Medulla oblongata (tissue), 1 donor: ENCODE measurements at regions not wholly inside any gene's neighbourhood (a gene's known extent, or its start where the extent isn't known, plus 50 kb on each side); places are given as distances from the start of the nearest gene placed in this dataset.
"Not testable (repeated sequence)": the region's sequence is repeated elsewhere in the genome, so short reads cannot be mapped to it uniquely, and the experiment has no call there.

Experiments
- DNase-seq: peaks from one replicate; pipeline ENCODE4 v3.0.0-alpha.2; 2015; ENCODE audit errors: extremely low spot score

DNA sequence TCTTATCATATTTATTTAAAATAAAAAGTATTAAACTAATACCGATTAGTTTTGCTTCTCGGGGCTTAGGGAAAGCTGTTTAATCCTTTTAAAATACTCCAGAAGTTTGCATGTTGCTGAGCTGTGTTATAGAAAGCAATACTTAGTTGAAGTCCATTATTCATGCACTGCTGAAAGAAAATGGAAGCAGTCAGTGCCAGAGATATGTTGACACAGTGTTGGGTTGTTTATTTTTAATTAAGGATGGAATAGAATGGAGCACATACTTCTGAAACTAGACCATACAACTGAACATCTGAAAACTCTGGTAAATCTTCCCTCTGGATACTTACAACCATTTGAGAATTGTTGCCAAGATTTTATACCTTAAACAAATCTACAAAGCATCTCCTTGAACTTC, 282.7 kb upstream of the CCDC179 start:
- no peak for DNase-seq

DNA sequence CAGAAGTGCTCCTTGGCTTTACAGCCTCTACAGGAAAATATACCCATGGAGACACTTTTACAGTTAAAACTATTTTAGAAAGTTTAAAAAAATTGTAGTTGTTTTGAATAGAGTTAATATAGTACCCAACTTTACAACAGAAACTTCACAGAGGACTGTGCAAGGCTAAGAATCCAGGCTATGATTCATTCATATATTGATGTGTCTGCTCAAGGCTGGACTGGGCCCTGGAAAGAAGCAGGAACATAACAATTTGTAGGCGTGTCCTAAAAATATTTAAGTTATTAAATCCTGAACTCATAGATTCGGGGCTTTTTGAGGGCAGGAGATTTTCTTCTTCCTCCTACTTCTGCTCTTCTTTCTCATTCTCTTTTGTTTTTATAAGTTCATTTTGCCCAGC, 291.5 kb upstream of the CCDC179 start:
- no peak for DNase-seq

DNA sequence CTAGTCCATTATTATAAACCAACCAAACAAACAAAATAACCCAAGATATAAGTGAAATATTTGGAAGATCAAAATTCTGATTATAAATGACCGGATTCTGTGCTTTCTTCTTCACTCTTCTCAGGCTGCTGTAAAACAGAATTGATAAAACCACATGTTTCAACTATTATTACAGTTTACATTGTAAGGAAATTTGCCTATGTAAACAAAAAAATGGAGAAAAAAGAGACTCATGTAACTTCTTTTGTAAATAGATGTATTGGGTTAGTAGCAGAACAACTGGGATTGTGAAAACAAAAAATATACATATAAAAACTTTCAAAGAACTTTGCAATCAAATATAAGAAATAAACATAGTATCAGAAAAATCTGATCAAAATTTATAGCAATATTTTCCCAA, 295.2 kb upstream of the CCDC179 start:
- DNase-seq = no peak

DNA sequence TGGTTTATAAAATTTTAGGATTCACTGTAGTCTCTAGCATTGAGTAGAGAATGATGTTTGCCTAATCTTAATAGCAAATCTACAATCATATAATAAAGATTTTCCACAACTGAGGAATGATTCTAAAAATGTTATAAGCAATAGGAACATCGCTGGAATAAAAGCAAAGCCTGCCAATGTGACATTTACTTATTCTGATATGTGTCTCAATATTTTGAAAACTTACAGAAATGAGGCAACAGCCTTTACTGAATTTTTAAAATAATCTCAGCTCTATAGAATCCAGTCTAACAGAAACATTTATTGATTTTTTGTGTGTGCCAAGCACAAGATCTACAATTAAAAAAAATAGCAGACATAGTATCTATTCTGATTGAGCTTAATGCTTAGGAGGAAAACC, 303.7 kb upstream of the CCDC179 start:
- no peak for DNase-seq

DNA sequence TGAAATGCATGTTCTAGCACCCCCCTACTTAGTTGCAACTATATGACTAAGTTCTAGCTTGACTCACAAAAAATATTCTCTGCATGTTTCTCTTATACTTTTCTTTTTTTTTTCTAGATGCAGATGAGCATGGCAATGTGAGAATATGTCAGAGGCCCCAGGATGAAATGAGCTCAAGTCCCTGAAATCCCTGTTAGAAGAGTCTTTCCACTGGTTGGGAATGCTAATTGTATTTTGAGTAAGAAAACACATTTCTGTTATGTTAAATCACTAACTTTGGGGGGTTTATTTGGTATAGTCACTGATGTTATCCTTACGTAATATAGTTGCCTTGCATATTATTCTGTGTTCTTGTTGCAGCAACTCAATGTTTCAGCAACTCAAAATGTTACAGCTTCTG, 306.1 kb upstream of the CCDC179 start:
- no peak for DNase-seq

DNA sequence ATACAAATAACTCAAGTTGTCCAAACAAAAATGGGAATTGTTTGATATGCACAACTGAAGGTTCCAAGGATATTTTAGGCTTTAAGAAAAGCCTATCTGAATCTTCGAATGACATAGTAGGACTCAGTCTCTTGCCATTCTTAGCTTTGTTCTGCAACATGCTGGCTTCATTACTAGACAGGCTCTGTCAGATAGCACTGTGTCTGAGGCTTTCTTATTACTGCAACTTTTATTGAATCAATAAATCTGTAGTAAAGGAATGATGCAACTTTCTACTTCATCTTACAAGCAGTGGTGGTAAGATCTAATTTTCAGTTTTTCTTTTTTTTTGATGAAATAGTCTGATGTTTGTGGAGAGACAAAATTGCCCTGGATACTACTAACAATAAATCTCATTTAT, 319.3 kb upstream of the CCDC179 start:
- no peak for DNase-seq

DNA sequence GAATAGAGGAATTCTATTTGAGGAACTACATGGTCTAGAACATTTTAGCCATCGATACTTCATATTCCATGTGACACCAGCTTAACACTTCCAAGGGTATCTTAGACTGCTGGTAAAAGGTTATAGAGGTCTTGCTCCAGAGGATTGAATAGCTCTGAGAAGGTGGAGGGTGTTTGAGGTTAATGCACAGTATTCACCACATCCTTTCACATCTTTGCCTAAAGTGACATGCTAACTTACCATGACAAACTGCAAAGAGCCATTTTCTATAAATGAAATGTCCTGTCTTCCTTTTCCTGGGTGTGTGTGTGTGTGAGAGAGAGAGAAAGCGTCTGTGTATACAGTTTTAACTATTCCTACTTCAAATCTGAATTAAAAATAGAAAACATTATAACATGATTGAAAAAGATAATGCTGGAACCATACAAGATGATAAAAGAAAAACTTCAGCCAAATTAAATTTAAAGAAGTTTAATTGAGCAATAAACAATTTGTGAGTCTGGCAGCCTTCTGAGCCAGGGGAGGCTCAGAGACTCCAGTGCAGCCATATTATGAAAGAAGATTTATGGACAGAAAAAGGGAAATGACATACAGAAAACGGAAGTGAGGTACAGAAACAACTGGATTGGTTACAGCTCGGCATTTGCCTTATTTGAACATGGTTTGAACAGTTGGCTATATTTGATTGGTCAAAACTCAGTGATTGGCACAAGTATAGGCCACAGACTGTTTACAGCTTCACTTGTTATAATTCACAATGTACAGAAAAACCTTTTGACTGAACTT, 320.9 kb upstream of the CCDC179 start:
- DNase-seq = no peak

DNA sequence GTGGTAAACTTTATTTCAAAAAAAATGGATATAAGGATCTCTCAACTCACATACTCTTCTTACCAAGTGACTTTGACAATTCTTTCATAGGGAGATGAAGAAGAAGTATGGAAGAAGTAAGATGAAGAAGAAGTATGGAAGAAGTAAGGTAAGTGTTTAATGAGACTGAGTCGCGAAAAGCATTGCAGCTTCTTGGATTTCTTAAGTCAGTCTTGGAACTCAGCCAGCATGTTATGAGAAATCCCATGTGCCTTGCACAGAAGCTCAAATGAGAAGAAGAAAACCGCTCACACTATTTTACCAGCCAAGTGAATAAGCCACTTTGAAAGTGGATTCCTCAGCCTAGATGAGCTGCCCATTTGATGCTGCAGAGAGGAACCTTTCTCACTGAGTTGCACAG, 332.0 kb upstream of the CCDC179 start:
- DNase-seq = no peak

DNA sequence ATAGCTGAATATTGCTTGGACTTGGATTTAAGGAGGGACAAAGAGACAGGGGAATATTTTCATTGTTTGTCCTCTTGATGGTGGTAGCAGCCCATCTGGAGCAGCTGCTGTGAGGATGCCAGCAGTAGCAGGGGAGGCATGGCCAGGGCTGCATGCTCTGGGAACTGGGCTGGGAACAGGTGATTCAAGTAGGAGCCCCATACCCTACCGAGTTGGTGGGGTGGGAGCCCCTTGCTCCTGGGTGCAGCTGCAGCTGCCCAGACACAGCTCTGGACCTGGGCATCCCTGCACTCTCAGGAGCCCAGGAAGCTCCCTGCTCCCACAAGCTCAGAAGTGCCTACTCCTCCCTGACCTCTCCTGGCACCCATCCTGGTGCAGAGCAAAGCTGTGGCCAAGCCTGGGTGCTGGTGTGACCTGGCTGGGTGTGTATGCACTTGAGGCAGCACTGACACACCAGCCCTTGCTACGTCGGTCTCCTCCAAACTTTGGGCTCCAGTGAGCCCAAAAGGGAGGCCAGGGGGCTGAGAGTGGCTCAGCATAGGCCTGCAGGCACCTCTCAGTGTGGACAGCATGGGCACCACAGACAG, 341.8 kb upstream of the CCDC179 start:
- DNase-seq = no peak

DNA sequence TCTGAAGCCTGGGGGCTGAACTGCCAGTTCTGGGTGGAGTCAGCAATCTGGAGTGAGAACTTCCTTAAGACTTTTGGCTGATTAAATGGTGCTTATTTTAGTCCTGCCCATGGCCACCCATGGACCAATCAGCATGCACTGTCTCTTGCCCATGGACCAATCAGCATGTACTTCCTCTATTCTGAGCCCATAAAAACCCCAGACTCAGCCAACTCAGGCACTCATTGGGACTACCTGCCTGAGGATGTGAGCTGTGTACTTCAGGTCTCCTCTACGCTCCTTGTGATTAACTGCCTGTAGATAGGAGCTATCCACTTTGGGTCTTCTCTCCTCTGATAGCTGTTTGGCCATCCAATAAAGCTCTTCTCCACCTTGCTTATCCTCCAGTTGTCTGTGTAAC, 342.3 kb upstream of the CCDC179 start:
- no peak for DNase-seq

DNA sequence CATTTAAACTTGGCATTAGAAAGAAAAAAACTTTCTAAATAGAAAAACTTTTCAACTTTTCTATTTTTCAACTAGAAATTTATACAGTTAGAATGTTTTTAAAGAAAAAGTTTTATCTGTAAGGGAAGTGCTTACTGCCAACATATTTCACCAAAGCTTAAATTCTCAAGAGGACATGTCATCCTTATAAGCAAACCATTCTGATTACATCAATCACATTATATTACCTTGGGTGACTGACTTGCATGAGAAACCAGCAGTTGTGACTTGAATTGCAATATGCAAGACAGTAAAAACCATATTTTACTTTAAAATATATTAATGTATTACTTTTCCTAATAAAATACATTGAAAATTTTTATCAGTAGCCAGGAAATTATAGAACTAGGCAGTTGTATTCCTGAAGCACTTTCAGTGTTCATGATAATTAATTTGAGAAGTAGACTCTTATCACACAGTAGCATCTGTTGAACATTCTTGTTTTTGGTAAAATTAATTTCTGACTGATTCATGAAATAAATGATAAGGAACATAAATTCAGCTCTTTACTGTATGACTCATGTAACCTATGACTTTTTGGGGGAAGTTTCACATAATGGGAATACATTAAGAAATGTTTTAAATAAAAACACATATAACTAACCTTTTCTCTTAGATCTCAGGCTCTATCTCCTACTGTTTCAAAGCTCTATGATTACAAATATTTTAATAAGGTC, 345.0 kb upstream of the CCDC179 start:
- DNase-seq = no peak

DNA sequence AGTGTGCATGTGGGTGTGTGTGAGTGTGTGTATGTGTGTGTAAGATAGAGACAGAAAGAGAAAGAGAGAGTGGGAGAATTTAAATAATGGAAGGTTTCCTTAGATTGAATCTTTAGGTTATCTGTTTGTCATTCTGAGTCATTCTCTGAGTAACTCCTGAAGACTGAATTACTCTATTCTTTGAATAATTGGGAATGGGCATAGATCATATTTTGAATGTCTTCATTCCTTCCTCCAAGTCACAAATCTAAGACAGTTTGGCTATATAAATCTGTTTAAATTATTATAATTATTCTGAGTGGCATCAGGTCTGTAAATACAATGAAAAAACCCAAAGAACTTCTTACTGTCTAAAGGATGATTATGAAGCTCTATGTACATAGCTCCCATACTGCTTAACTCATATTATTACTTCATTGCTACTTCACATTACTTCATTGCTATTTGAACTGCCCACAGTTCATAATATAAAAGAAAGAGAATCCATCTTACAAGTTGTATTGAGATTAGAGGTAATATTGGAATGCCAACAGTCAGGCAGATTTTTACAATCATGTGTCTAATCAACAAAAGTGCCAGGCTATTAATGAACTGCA, 346.6 kb upstream of the CCDC179 start:
- no peak for DNase-seq

DNA sequence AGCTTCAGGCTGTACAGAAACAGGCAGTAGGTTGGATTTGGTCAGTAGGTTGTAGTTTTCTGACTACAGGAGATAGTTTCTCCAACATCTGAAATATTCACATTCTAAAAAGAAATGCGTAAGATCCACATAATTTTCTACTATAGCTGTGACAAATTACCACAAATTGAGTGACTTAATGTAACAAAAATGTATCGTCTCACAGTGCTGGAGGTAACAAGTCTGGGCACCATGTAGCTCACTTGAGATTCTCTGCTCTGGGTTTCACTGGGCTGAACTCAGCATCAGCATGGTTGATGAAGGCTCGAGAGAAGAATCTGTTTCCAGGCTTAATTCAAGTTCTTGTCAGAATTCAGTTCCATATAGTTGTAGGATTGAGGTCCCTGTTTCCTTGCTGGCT, 350.9 kb upstream of the CCDC179 start:
- no peak for DNase-seq

DNA sequence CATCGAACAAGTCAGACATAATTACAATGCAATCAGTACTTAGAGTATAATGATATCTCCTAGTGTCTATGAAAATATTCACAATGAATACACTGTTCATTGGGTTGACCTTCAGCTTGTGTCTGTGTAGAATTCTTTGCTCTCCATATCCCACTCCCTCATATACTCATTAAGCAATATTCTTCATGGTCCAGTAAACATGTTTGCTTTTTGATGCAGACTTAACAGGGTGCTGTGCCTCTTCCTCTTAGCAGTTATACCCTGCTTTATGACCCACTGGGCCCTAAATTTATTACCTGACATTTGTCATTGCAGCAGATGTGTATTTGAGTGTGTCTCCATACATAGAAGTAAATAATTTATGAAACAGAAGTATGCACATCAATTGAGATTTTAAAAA, 352.5 kb upstream of the CCDC179 start:
- no peak for DNase-seq

DNA sequence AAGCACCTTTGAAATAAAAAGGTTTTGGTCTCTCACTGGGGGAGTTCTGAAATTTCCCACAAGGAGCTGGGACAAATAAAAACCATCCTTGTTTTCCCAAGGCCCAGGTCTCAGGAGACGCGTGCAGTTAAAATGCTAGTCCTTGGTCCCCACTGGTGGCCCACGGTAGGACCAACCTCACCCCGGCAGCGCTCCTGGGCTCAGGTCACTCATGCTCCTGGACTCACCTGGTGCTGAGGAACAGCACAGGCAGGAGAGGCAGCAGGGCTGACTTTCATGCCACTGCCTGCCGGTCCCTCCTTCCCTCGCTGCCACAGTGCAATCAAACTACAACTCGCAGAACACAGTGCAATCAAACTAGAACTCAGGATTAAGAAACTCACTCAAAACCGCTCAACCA, 356.8 kb upstream of the CCDC179 start:
- DNase-seq = no peak

DNA sequence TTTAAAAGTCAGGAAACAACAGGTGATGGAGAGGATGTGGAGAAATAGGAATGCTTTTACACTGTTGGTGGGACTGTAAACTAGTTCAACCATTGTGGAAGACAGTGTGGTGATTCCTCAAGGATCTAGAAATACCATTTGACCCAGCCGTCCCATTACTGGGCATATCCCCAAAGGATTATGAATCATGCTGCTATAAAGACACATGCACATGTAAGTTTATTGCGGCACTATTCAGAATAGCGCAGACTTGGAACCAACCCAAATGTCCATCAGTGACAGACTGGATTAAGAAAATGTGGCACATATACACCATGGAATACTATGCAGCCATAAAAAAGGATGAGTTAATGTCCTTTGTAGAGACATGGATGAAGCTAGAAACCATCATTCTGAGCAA, 359.8 kb upstream of the CCDC179 start:
- DNase-seq = not testable (repeated sequence)

DNA sequence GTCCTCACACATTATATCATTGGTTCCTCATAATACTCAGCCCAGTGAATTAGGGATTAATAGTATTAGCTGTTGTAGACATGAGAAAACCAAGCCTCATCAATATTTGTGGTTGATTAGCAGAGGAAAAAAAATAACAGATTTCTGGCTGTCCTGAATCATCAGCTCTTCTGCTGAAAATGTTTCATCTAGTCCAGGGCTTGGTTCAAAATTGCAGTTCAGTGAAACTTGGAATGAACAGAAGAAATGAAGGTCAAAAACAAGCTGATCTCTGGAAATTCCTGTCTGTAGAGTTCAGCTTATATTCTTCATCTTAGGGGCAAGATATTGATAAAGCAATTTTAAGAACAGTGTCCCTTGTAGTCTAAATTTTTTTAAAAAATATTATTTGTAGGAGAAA, 361.1 kb upstream of the CCDC179 start:
- DNase-seq = no peak

DNA sequence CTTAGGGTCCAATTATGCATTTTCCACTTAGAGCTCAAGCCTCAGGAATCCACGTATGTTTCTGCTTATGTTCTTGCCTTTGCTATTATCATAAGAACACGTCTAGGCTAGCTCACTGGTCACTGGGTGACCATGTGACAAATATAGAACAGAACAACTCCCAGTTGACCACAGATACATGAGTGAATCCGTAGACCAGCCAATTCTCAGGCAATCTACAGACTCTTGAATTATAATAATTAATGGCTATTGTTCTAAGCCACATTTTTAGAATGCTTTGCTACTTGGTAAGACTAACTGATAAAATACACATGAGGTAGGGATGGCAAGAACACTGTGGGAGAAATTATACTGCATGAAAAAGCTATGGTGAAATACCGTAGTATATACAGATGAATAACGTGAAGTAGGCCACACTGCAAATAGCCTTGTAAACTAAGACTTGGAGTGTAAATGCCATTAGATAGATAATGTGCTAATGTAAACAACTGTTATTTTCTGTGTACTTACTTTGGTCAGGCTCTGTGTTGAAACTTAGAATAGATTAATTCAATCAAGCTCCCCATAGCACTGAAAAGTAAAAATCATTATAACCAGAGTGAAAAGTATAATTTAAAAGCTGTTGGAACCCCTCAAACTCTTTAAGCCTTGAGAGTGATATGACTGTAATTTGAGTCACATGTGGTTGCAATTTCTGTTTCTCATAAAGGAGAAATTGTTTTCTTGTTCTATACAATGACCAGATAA, 366.2 kb upstream of the CCDC179 start:
- DNase-seq = no peak

DNA sequence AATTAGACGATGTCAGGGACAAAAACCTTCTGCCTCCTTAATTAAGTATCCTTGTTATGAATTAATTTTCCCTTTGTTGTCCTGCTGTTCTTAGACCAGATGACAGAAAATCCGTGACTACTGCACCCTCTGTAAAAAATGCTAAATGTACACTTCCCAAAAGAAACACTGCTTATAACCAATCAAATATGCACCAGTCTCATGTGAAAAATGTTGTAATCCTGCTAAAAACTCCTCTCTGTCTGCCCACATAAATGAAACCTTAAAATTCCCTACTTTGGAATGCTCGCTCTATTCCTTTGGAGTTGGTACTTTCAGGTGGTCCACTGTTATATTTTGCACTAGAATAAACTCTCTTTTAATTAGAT, 366.8 kb upstream of the CCDC179 start:
- DNase-seq = no peak

DNA sequence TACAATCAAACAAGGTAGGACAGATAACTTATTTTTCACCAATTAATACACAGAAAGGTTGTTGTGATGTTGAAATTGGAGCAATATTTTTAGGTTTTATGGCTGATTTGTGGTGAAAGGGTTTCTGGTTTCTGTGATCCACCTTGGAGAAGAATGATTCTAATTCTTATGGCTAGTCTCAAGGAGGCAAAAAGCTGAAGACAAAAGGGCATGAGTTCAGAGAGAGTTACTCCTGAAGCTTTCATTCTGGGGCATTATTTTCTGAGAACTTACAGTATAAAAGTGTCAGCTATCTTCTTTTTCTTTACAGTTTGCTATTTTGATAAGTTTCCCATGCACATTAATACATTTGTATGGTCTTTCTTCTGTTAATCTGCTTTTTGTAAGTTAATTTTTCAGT, 372.4 kb upstream of the CCDC179 start:
- DNase-seq = no peak

DNA sequence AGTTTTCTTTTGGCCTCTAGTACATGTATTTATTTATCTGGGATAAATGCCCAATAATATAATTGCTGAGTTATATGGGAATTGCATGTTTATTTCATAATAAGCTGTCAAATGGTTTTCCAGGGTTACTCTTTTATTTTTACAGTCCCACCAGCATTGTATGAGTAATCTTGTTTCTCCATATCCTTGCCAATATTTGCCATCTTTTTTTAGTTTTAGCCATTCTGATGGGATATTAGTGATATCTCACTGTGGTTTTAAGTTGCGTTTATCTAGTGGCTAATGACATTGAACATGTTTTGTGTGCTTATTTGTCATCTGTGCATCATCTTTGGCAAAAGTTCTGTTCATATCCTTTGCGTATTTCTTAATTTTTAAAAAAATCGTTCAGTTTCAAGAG, 372.8 kb upstream of the CCDC179 start:
- DNase-seq = no peak
